Thymus (tissue), 11 donors: ENCODE measurements at regions not wholly inside any gene's neighbourhood (a gene's known extent, or its start where the extent isn't known, plus 50 kb on each side); places are given as distances from the start of the nearest gene placed in this dataset.
"Not testable (repeated sequence)": the region's sequence is repeated elsewhere in the genome, so short reads cannot be mapped to it uniquely, and the experiment has no call there.

Experiments
- DNase-seq, 9 donors: peaks; one replicate each; pipeline ENCODE4 v3.0.0-alpha.2; 2013; ENCODE audit warnings: low spot score in 9 of 9, low read depth in 6 of 9, missing footprints in 1 of 9
- H3K27ac ChIP-seq, 2 donors: one replicate each; pipeline ENCODE4 v1.5.1; 2013; ENCODE audit warnings: control low read depth in 1 of 2, low read depth in 1 of 2, low read length in 1 of 2, mild to moderate bottlenecking in 1 of 2, moderate library complexity in 1 of 2
- H3K27me3 ChIP-seq, 2 donors: one replicate each; pipeline ENCODE4 v1.5.1; 2013; ENCODE audit warnings: low read length in 1 of 2; ENCODE audit not compliant: control insufficient read depth in 2 of 2, insufficient read depth in 1 of 2
- H3K36me3 ChIP-seq, 2 donors: one replicate each; pipeline ENCODE4 v1.5.1; 2013; ENCODE audit warnings: low read length in 1 of 2, mild to moderate bottlenecking in 1 of 2, moderate library complexity in 1 of 2; ENCODE audit not compliant: control insufficient read depth in 2 of 2, insufficient read depth in 2 of 2
- H3K4me1 ChIP-seq, 2 donors: one replicate each; pipeline ENCODE4 v1.5.1; 2013; ENCODE audit warnings: low read length in 2 of 2; ENCODE audit not compliant: control insufficient read depth in 2 of 2, insufficient read depth in 2 of 2
- H3K4me3 ChIP-seq, 2 donors: one replicate each; pipeline ENCODE4 v1.5.1; 2013; ENCODE audit warnings: low read length in 2 of 2, control low read depth in 1 of 2, mild to moderate bottlenecking in 1 of 2
- H3K9me3 ChIP-seq, 2 donors: one replicate each; pipeline ENCODE4 v1.5.1; 2013; ENCODE audit warnings: low read length in 1 of 2, mild to moderate bottlenecking in 1 of 2; ENCODE audit not compliant: control insufficient read depth in 2 of 2, insufficient read depth in 1 of 2
- WGBS: extraction: QIAGEN DNeasy Blood & Tissue Kit; methylation state at CpG from one replicate; pipeline ENCODE4 v1.1.7; 2013; 5-methylcytosine and 5-hydroxymethylcytosine counted together
- donor health status: healthy.

GRCh38 chr13:26872525-26873385, 112.2 kb upstream of the GPR12 start:
- H3K36me3 ChIP-seq = no peaks in the 10 kb centered on the region
- H3K27ac ChIP-seq = no peak overlapping the region
- no peaks in the 10 kb centered on the region for H3K9me3 ChIP-seq
- peak in 8 of 9 donors; percentile 2 to 68 (median 23) for DNase-seq
- H3K4me1 ChIP-seq = no peaks in the 10 kb centered on the region
- H3K4me3 ChIP-seq = no peak overlapping the region
- WGBS = 59% methylated on average over 28 of the region's 28 CpGs
- H3K27me3 ChIP-seq = peaks cover 0 to 3% of the 10 kb centered on the region in 2 donors

- H3K9me3 ChIP-seq = no peaks in the 10 kb centered on the region
- no peaks in the 10 kb centered on the region for H3K36me3 ChIP-seq
- H3K4me1 ChIP-seq = no peaks in the 10 kb centered on the region
- WGBS = 21% methylated on average over 5 of the region's 5 CpGs
- no peak overlapping the region for H3K4me3 ChIP-seq
- no peaks in the 10 kb centered on the region for H3K27me3 ChIP-seq
- H3K27ac ChIP-seq = no peak overlapping the region
- DNase-seq = peak in 7 of 9 donors; percentile 7 to 50 (median 29)
These were observed 107.0 kb upstream of the GPR12 start for GRCh38 chr13:26867451-26868091.

- H3K4me1 ChIP-seq = no peaks in the 10 kb centered on the region
- H3K27me3 ChIP-seq = no peaks in the 10 kb centered on the region
- H3K36me3 ChIP-seq = no peaks in the 10 kb centered on the region
- H3K9me3 ChIP-seq = no peaks in the 10 kb centered on the region
- no peak overlapping the region for H3K4me3 ChIP-seq
- 93% methylated on average over 5 of the region's 5 CpGs for WGBS
- DNase-seq = no peak
- H3K27ac ChIP-seq = no peak overlapping the region
These were observed 104.0 kb upstream of the GPR12 start for GRCh38 chr13:26864576-26864975.

- 72% methylated on average over 2 of the region's 2 CpGs for WGBS
- Histone ChIP-seq H3K27ac (no peak overlapping the region), H3K4me3 (no peak overlapping the region), H3K9me3 (no peaks in the 10 kb centered on the region), H3K27me3 (no peaks in the 10 kb centered on the region), H3K36me3 (no peaks in the 10 kb centered on the region), H3K4me1 (no peaks in the 10 kb centered on the region)
- no peak for DNase-seq
These were observed 101.4 kb upstream of the GPR12 start for GRCh38 chr13:26861941-26862340.

- no peak for DNase-seq
- Histone ChIP-seq H3K27ac (no peak overlapping the region), H3K27me3 (no peaks in the 10 kb centered on the region), H3K9me3 (no peaks in the 10 kb centered on the region), H3K4me1 (no peaks in the 10 kb centered on the region), H3K4me3 (no peak overlapping the region), H3K36me3 (no peaks in the 10 kb centered on the region)
- 88% methylated on average over 5 of the region's 5 CpGs for WGBS
These were observed 95.3 kb upstream of the GPR12 start for GRCh38 chr13:26855921-26856320.

- no peaks in the 10 kb centered on the region for H3K36me3 ChIP-seq
- no peaks in the 10 kb centered on the region for H3K9me3 ChIP-seq
- H3K27me3 ChIP-seq = no peaks in the 10 kb centered on the region
- WGBS = 78% methylated on average over 3 of the region's 3 CpGs
- no peaks in the 10 kb centered on the region for H3K4me1 ChIP-seq
- no peak for DNase-seq
- no peak overlapping the region for H3K27ac ChIP-seq
- no peak overlapping the region for H3K4me3 ChIP-seq
These were observed 94.5 kb upstream of the GPR12 start for GRCh38 chr13:26855071-26855470.

- Histone ChIP-seq H3K4me1 (no peaks in the 10 kb centered on the region), H3K4me3 (no peak overlapping the region), H3K27me3 (no peaks in the 10 kb centered on the region), H3K9me3 (no peaks in the 10 kb centered on the region), H3K36me3 (no peaks in the 10 kb centered on the region), H3K27ac (no peak overlapping the region)
- no peak for DNase-seq
- 57% methylated on average over 2 of the region's 2 CpGs for WGBS
These were observed 92.7 kb upstream of the GPR12 start for GRCh38 chr13:26853323-26853722.

- WGBS = 49% methylated on average over 1 of the region's 1 CpG
- Histone ChIP-seq H3K36me3 (no peaks in the 10 kb centered on the region), H3K4me1 (no peaks in the 10 kb centered on the region), H3K4me3 (no peak overlapping the region), H3K9me3 (no peaks in the 10 kb centered on the region), H3K27me3 (no peaks in the 10 kb centered on the region), H3K27ac (no peak overlapping the region)
- DNase-seq = no peak
These were observed 86.7 kb upstream of the GPR12 start for GRCh38 chr13:26847281-26847680.

GRCh38 chr13:26845063-26845462, 84.5 kb upstream of the GPR12 start:
- 95% methylated on average over 7 of the region's 7 CpGs for WGBS
- H3K27ac ChIP-seq, H3K9me3 ChIP-seq, H3K36me3 ChIP-seq, H3K27me3 ChIP-seq, H3K4me3 ChIP-seq, DNase-seq, H3K4me1 ChIP-seq: not testable (repeated sequence)
